Endothelial cell of umbilical vein (primary cell): ENCODE measurements at regions not wholly inside any gene's neighbourhood (a gene's known extent, or its start where the extent isn't known, plus 50 kb on each side); places are given as distances from the start of the nearest gene placed in this dataset.

Experiments used
- BruUV-seq: library from RNA; stranded (reverse); fragments of 400-500 nt; replicated peaks from 2 replicates; lab custom pipeline; 2021; lab: Mats Ljungman, UMichigan
- CTCF ChIA-PET: fragments of 300-600, 350-600 bp; sonication (Branson Sonifier 250); formaldehyde crosslinking; loops from one replicate; lab custom pipeline; 2021; ENCODE audit warnings: antibody characterized with exemption, inconsistent platforms; lab: Charles Lee
- POLR2A ChIA-PET: fragments of 300-600, 350-600 bp; sonication (Branson Sonifier 250); formaldehyde crosslinking; loops from one replicate; lab custom pipeline; 2021; ENCODE audit warnings: antibody characterized with exemption, inconsistent platforms; lab: Charles Lee
- DNase-seq: peaks from one replicate; pipeline ENCODE4 v3.0.0-alpha.2; 2011; ENCODE audit warnings: low read depth, low spot score
- FAIRE-seq: peaks from 2 replicates; lab custom pipeline; 2011; peaks lifted over from hg19 to GRCh38; lab: Jason Lieb, UNC
- H2AFZ ChIP-seq: 2 replicates; pipeline ENCODE4 v1.6.0; 2012; ENCODE audit warnings: low read depth, low read length, control low read depth, inconsistent platforms
- H3K27ac ChIP-seq: 2 replicates; pipeline ENCODE4 v1.5.1; 2011; ENCODE audit warnings: low read depth, mild to moderate bottlenecking, control low read depth, low read length, moderate library complexity; ENCODE audit not compliant: insufficient read depth
- H3K27me3 ChIP-seq, 2 experiments: 2 replicates each; pipeline versions ENCODE4 v1.6.0 to v1.6.1; 2011; ENCODE audit warnings: low read length in 2 of 2, mixed read lengths in 1 of 2; ENCODE audit not compliant: control insufficient read depth in 2 of 2, insufficient read depth in 2 of 2
- H3K36me3 ChIP-seq, 2 experiments: 2 replicates in 1 of 2; 3 replicates in 1 of 2; pipeline ENCODE4 v1.5.1; 2011; ENCODE audit warnings: low read length in 2 of 2, mild to moderate bottlenecking in 1 of 2, moderate library complexity in 1 of 2; ENCODE audit not compliant: control insufficient read depth in 2 of 2, insufficient read depth in 2 of 2; ENCODE audit errors: extremely low read depth in 1 of 2
- H3K4me1 ChIP-seq: 3 replicates; pipeline ENCODE4 v1.5.1; 2011; ENCODE audit warnings: mild to moderate bottlenecking, low read length; ENCODE audit not compliant: control insufficient read depth, insufficient read depth; ENCODE audit errors: extremely low read depth
- H3K4me2 ChIP-seq: 2 replicates; pipeline ENCODE4 v1.6.1; 2011; ENCODE audit warnings: low read length, control low read depth, mixed read lengths; ENCODE audit not compliant: insufficient read depth
- H3K4me3 ChIP-seq, 3 experiments: fragments of 200-600 bp in 1 of 3; sonication (generic), shearing (Covaris generic) in 1 of 3; replicated peaks in 1 of 3; 2 replicates each; pipeline ENCODE4 v1.5.1; 2011 to 2016; ENCODE audit warnings: control low read depth in 3 of 3, low read length in 3 of 3, mild to moderate bottlenecking in 2 of 3, inconsistent platforms in 1 of 3, low read depth in 1 of 3, moderate library complexity in 1 of 3; ENCODE audit not compliant: insufficient read depth in 1 of 3
- H3K79me2 ChIP-seq: 2 replicates; pipeline ENCODE4 v1.6.0; 2012; ENCODE audit warnings: low read length, inconsistent platforms; ENCODE audit not compliant: control insufficient read depth, insufficient read depth
- H3K9ac ChIP-seq: replicated peaks from 2 replicates; pipeline ENCODE3; 2011; ENCODE audit warnings: low read length, control low read depth; ENCODE audit not compliant: insufficient read depth; ENCODE audit errors: extremely low read depth
- H3K9me1 ChIP-seq: replicated peaks from 3 replicates; pipeline ENCODE4 v1.6.0; 2011; ENCODE audit warnings: mild to moderate bottlenecking, low read length; ENCODE audit not compliant: control insufficient read depth, insufficient read depth; ENCODE audit errors: extremely low read depth
- H3K9me3 ChIP-seq: replicated peaks from 2 replicates; pipeline ENCODE4 v1.5.1; 2012; ENCODE audit warnings: low read length, inconsistent platforms; ENCODE audit not compliant: control insufficient read depth, insufficient read depth
- H4K20me1 ChIP-seq: replicated peaks from 2 replicates; pipeline ENCODE3; 2011; ENCODE audit warnings: mild to moderate bottlenecking, low read length; ENCODE audit not compliant: control insufficient read depth, insufficient read depth; ENCODE audit errors: extremely low read depth
- CTCF ChIP-seq, 2 donors: IDR thresholded peaks; 1 replicate in 1 of 2; 2 replicates in 1 of 2; pipeline ENCODE4 v1.5.1; 2011; ENCODE audit warnings: low read length in 2 of 2, mild to moderate bottlenecking in 2 of 2, moderate library complexity in 2 of 2, control low read depth in 1 of 2, inconsistent platforms in 1 of 2, low read depth in 1 of 2; ENCODE audit not compliant: insufficient read depth in 1 of 2; ENCODE audit errors: extremely low read depth in 1 of 2
- EZH2 ChIP-seq: IDR thresholded peaks from 2 replicates; pipeline ENCODE4 v1.6.1; 2012; ENCODE audit warnings: borderline replicate concordance, low read depth, mild to moderate bottlenecking, moderate library complexity, low read length, inconsistent platforms; ENCODE audit not compliant: severe bottlenecking
- FOS ChIP-seq: IDR thresholded peaks from 2 replicates; pipeline ENCODE4 v1.6.1; 2011; ENCODE audit warnings: mild to moderate bottlenecking, low read length, moderate library complexity, borderline replicate concordance; ENCODE audit not compliant: insufficient read depth
- GATA2 ChIP-seq: IDR thresholded peaks from 2 replicates; pipeline ENCODE4 v1.7.0; 2011; ENCODE audit warnings: low read depth, mild to moderate bottlenecking, moderate library complexity, mixed read lengths, low read length; ENCODE audit not compliant: insufficient read length, insufficient read depth
- JUN ChIP-seq: IDR thresholded peaks from 2 replicates; pipeline ENCODE4 v1.6.1; 2011; ENCODE audit warnings: borderline replicate concordance, low read depth; ENCODE audit not compliant: insufficient read length, insufficient read depth
- MAX ChIP-seq: IDR thresholded peaks from 2 replicates; pipeline ENCODE4 v1.6.1; 2011; ENCODE audit not compliant: insufficient read depth, insufficient read length
- MYC ChIP-seq: IDR thresholded peaks from one replicate; pipeline ENCODE4 v1.6.1; 2011; ENCODE audit warnings: mild to moderate bottlenecking, low read depth, low read length
- POLR2A ChIP-seq: IDR thresholded peaks from 2 replicates; pipeline ENCODE4 v1.6.1; 2012; ENCODE audit warnings: low read depth, mild to moderate bottlenecking, control low read depth, low read length
- POLR2AphosphoS5 ChIP-seq: IDR thresholded peaks from 2 replicates; pipeline ENCODE4 v1.6.1; 2012; ENCODE audit warnings: low read depth, mild to moderate bottlenecking, control low read depth, low read length, moderate library complexity; ENCODE audit not compliant: insufficient read depth
- dilution Hi-C: fragments of 300-500 bp; cut with MboI; formaldehyde crosslinking; loops from one replicate; pipeline ENCODE4 v1.15.0; 2019; ENCODE audit warnings: low sequenced_read_pairs; ENCODE audit not compliant: extremely low pct_ligation_motif_present
- intact Hi-C: fragments of 100-400 bp; cut with micrococcal nuclease; formaldehyde crosslinking; loops from one replicate; pipeline ENCODE4 v1.10.0; 2022

- intact Hi-C loops (no loop called here), dilution Hi-C loops (no loop called here)
- Histone ChIP-seq H3K27ac (no peak overlapping the region), H3K9me3 (no peaks in the 10 kb centered on the region), H3K36me3 (no peaks in the 10 kb centered on the region), H4K20me1 (no peaks in the 10 kb centered on the region), H3K4me2 (no peak overlapping the region), H3K9ac (no peak overlapping the region), H3K9me1 (no peaks in the 10 kb centered on the region), H3K27me3 (no peaks in the 10 kb centered on the region), H3K79me2 (no peaks in the 10 kb centered on the region), H2AFZ (no peak overlapping the region), H3K4me3 (no peak overlapping the region), H3K4me1 (peaks cover 17% of the 10 kb centered on the region)
- no peak for TF ChIP-seq POLR2A
- no peak for TF ChIP-seq CTCF (IDR thresholded peaks at IDR 0.05; ENCODE audit: extremely low read depth in 1 of 2, insufficient read depth in 1 of 2, low read depth in 1 of 2, low read length in 2 of 2)
- no peak for TF ChIP-seq MAX
- TF ChIP-seq EZH2: no peak
- TF ChIP-seq GATA2: no peak
- no peak for TF ChIP-seq JUN
- TF ChIP-seq MYC: no peak
- no peak for TF ChIP-seq FOS
- TF ChIP-seq POLR2AphosphoS5: no peak
- BruUV-seq: no TSS peak
- CTCF ChIA-PET: interaction anchor here (0.7 kb wide), 1 partner anchor 270 kb away, joined by 3 read pairs; no protein-coding TSS in a partner anchor
- POLR2A ChIA-PET: no interaction called here
- FAIRE-seq: no peak
- no peak for DNase-seq
Observed at GRCh38 chr7:114354306-114354705, 60.3 kb upstream of the FOXP2 start.
